ENCODE measurements at regions not wholly inside any gene's neighbourhood (a gene's known extent, or its start where the extent isn't known, plus 50 kb on each side); places are given as distances from the start of the nearest gene placed in this dataset.
"Not testable (repeated sequence)": the region's sequence is repeated elsewhere in the genome, so short reads cannot be mapped to it uniquely, and the experiment has no call there.

DNA sequence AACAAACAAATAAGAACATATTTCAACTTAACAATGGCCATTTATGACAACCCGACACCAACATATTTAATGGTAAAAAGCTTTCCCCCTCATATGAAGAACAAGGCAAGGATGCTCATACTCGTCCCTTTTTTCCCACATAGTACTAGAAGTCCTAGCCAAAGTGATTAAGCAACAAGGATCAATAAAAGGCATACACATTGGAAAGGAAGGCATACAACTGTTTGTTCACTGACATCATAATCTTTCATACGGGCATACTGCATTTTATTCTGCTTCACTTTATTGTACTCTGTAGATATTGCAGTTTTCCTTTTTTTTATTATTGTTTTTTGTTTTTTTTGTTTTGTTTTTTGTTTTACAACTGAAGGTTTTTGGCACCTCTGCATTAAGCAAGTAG lies 66.3 kb downstream of the GOLGA8K start:
- TF ChIP-seq, protein P1, sequence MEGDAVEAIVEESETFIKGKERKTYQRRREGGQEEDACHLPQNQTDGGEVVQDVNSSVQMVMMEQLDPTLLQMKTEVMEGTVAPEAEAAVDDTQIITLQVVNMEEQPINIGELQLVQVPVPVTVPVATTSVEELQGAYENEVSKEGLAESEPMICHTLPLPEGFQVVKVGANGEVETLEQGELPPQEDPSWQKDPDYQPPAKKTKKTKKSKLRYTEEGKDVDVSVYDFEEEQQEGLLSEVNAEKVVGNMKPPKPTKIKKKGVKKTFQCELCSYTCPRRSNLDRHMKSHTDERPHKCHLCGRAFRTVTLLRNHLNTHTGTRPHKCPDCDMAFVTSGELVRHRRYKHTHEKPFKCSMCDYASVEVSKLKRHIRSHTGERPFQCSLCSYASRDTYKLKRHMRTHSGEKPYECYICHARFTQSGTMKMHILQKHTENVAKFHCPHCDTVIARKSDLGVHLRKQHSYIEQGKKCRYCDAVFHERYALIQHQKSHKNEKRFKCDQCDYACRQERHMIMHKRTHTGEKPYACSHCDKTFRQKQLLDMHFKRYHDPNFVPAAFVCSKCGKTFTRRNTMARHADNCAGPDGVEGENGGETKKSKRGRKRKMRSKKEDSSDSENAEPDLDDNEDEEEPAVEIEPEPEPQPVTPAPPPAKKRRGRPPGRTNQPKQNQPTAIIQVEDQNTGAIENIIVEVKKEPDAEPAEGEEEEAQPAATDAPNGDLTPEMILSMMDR (IDR thresholded peaks at IDR 0.05 in 4 of 5, conservative IDR thresholded peaks at IDR 0.05 in 1 of 5) = not testable (repeated sequence)
- TF ChIP-seq POLR2A (IDR thresholded peaks at IDR 0.05) = not testable (repeated sequence)
